HFF-Myc (cell line): ENCODE measurements at regions not wholly inside any gene's neighbourhood (a gene's known extent, or its start where the extent isn't known, plus 50 kb on each side); places are given as distances from the start of the nearest gene placed in this dataset.
"Not testable (repeated sequence)": the region's sequence is repeated elsewhere in the genome, so short reads cannot be mapped to it uniquely, and the experiment has no call there.

Experiments
- DNase-seq: peaks from one replicate; pipeline ENCODE4 v3.0.0-alpha.2; 2011; ENCODE audit warnings: low read depth; ENCODE audit errors: extremely low read depth
- H3K4me3 ChIP-seq: replicated peaks from 2 replicates; pipeline ENCODE4 v1.5.1; 2011; ENCODE audit warnings: low read depth, mild to moderate bottlenecking, control low read depth, low read length
- CTCF ChIP-seq: IDR thresholded peaks from 2 replicates; pipeline ENCODE4 v1.5.1; 2012; ENCODE audit warnings: mild to moderate bottlenecking, low read depth, low read length, control low read depth; ENCODE audit errors: missing control alignments

- no peak for TF ChIP-seq CTCF
- no peak for DNase-seq
Measured at GRCh38 chr4:144423930-144424329, 222.0 kb upstream of the HHIP start.

GRCh38 chr4:144426023-144426422, 219.9 kb upstream of the HHIP start:
- DNase-seq, H3K4me3 ChIP-seq: not testable (repeated sequence)

More at GRCh38 chr4:144423930-144424329, 222.0 kb upstream of the HHIP start:
- H3K4me3 ChIP-seq: no peak overlapping the region

GRCh38 chr4:144442713-144443112, 203.2 kb upstream of the HHIP start:
- no peak for TF ChIP-seq CTCF
- no peak for DNase-seq

GRCh38 chr4:144449611-144450010, 196.3 kb upstream of the HHIP start:
- H3K4me3 ChIP-seq: no peak overlapping the region
- no peak for DNase-seq
- TF ChIP-seq CTCF: no peak

More at GRCh38 chr4:144442713-144443112, 203.2 kb upstream of the HHIP start:
- H3K4me3 ChIP-seq: no peak overlapping the region

GRCh38 chr4:144450526-144450925, 195.4 kb upstream of the HHIP start:
- TF ChIP-seq CTCF: no peak
- no peak for DNase-seq
- no peak overlapping the region for H3K4me3 ChIP-seq

- no peak for TF ChIP-seq CTCF
- DNase-seq: no peak
- H3K4me3 ChIP-seq: no peak overlapping the region
Measured at GRCh38 chr4:144451766-144452450, 194.0 kb upstream of the HHIP start.

- no peak overlapping the region for H3K4me3 ChIP-seq
- no peak for DNase-seq
- no peak for TF ChIP-seq CTCF
Measured at GRCh38 chr4:144456196-144456595, 189.8 kb upstream of the HHIP start.
